GM12865 (cell line): ENCODE measurements at regions not wholly inside any gene's neighbourhood (a gene's known extent, or its start where the extent isn't known, plus 50 kb on each side); places are given as distances from the start of the nearest gene placed in this dataset.

Experiments used
- DNase-seq: peaks from one replicate; pipeline ENCODE4 v3.0.0; 2010; ENCODE audit warnings: low read depth
- H3K4me3 ChIP-seq: 2 replicates; pipeline ENCODE4 v1.5.1; 2011; ENCODE audit warnings: mild to moderate bottlenecking, low read depth, low read length, control low read depth
- TF ChIP-seq, protein P1 (sequence below): IDR thresholded peaks from 2 replicates; pipeline ENCODE4 v1.5.1; 2011; ENCODE audit warnings: low read length, control low read depth, low read depth, inconsistent platforms; ENCODE audit not compliant: insufficient read depth; ENCODE audit errors: missing control alignments

DNA sequence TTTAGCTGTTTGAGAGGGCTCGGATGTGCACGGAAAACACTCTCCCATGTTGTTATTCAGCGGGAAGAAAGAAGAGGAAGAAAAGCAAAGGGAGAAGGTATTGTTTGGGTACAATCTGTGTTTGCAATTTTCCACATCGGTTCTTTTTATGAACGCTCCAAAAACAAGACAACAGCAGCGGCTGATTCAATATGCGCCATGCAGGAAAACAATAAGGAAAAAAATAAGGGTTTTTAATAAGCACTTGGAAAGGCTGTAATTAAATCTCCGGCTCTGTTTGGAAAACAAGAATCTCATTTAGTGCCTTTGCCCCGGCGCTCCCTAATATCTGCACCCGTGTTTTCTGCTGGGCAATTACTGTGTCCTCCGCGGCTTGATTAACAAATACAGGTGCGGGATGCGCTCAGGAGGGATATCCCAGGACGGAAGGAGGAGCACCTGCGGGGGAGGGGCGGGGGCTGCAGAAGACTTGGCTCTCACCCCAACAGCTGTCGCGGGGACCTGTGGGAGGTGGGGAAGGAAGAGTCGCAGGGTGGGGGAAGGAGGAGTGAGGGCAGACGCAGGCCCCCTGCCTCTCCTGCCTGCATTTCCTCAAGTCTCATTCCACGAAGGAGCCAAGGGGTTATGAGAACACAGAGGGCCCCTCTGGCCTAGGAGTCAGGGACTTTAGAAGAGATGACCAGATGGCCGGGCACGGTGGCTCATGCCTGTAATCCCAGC is 181.5 kb upstream of the PODXL start:
- TF ChIP-seq, protein P1, sequence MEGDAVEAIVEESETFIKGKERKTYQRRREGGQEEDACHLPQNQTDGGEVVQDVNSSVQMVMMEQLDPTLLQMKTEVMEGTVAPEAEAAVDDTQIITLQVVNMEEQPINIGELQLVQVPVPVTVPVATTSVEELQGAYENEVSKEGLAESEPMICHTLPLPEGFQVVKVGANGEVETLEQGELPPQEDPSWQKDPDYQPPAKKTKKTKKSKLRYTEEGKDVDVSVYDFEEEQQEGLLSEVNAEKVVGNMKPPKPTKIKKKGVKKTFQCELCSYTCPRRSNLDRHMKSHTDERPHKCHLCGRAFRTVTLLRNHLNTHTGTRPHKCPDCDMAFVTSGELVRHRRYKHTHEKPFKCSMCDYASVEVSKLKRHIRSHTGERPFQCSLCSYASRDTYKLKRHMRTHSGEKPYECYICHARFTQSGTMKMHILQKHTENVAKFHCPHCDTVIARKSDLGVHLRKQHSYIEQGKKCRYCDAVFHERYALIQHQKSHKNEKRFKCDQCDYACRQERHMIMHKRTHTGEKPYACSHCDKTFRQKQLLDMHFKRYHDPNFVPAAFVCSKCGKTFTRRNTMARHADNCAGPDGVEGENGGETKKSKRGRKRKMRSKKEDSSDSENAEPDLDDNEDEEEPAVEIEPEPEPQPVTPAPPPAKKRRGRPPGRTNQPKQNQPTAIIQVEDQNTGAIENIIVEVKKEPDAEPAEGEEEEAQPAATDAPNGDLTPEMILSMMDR: no peak
- no peak for DNase-seq
- H3K4me3 ChIP-seq: no peak overlapping the region

DNA sequence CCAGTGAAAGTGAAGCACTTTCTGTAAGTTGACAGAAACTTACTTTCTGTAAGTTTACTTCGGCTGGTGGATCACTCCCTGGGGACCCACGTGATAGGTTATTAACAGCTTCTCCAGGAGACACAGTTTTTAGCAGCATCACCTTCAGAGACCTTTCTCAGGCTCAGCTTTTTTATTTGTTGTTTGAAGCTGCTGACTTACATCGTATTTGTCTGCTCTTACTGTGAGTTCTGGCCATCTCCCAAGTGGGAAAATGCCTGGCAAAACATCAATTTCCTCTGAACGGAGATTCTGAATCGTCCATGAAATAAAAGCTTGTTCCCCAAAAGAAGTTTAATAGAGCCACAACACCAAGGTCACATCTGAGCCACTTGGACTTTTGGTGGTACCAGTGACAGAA is 178.7 kb upstream of the PODXL start:
- no peak overlapping the region for H3K4me3 ChIP-seq
- TF ChIP-seq, protein P1: no peak
- no peak for DNase-seq

DNA sequence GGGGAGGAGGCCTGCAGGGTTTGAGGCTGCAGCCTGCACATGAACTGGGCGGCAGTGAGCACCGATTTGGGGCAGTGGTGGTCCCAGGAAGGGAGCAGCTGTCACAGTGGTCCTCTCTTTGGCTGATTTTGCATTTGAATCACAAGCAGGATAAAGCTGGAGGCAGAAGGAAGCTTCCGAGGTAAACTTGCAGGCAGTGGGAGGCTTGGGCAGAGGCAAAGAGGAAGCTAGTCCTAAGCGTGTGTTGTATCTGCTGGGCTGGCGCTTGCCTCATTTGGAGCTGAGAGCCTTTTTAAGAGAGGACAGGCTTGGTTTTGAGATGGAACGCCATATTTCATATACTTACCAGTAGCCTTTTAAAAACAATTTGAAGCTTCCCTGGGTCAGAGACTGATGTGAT is 177.2 kb upstream of the PODXL start:
- DNase-seq: no peak
- TF ChIP-seq, protein P1: no peak
- no peak overlapping the region for H3K4me3 ChIP-seq

DNA sequence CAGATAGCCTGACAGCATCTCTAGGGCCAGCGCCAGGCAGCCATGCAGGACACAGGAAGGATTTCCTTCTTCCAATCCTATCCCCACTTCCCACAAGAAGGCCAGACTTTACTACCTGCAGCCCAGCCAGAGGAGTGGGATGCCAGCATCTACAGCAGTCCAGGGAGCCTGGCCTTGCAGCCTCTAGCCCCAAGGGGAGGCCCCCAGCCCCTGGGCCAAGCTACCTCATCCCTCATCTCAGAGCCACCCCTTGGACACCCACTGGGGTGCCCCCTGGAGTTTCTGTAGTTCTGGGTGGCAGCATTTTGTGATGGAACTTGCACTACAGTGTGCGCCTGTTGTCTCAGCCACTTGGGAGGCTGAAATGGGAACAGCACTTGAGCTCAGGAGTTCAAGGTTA is 170.8 kb upstream of the PODXL start:
- TF ChIP-seq, protein P1: no peak
- no peak overlapping the region for H3K4me3 ChIP-seq
- DNase-seq: no peak

DNA sequence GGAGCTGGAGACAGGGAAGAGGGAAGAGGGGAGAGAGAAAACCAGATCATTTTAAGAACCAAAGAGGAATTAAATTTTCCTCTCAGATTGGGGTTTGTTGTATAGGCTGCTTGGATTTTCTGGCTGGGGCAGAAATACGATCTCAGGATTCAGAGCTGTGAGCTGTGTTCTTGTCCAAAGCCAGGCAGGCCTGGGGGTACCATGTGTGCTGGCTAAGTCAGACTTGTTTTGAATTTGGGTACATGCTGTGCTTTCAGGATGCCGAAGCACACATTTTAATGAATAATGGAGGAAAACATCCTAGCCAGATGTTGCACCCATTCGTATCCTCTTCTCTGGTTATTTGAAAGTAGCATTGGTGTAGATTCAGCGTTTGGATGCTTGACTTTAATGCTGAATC is 170.3 kb upstream of the PODXL start:
- DNase-seq: no peak
- TF ChIP-seq, protein P1: no peak
- H3K4me3 ChIP-seq: no peak overlapping the region

DNA sequence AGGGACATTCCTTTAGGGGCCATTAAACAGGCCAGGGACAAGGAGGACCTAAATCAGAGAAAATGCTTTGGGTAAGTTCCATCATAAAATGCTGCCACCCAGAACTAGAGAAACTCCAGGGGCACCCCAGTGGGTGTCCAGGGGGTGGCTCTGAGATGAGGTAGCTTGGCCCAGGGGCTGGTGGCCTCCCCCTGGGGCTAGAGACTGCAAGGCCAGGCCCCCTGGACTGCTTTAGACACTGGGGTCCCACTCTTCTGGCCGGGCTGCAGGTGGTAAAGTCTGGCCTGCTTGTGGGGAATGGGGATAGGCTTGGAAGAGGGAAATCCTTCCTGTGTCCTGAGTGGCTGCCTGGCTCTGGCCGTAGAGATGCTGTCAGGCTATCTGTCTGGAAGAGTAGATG is 169.6 kb upstream of the PODXL start:
- no peak overlapping the region for H3K4me3 ChIP-seq
- DNase-seq: no peak
- TF ChIP-seq, protein P1: no peak

DNA sequence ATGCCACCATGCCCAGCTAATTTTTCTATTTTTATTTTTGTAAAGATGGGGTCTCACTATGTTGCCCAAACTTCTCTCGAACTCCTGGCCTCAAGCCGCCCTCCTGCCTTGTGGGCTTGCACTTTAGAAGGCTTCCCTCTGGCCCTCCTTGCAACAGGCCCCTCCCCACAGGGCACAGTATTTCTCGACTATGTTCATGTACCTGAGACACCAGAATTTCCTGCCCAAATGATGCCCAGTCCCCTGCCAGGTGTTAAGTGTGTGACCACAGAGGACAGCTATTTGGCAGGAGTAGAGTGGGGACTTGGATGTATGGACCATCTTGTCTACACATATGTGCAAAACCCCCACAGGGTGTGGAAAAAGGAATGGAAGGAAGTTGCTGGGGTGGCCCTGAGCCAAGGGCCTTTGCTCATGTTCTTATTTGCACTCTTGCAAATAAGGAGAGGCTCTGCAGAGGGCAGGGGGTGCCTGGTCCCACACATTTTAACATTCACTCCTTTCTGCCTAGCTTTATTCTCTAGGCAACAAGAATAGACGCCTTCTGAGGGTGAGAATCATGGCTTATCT is 168.4 kb upstream of the PODXL start:
- TF ChIP-seq, protein P1: no peak
- DNase-seq: no peak
- no peak overlapping the region for H3K4me3 ChIP-seq
